ENCODE measurements at regions not wholly inside any gene's neighbourhood (a gene's known extent, or its start where the extent isn't known, plus 50 kb on each side); places are given as distances from the start of the nearest gene placed in this dataset.

DNA sequence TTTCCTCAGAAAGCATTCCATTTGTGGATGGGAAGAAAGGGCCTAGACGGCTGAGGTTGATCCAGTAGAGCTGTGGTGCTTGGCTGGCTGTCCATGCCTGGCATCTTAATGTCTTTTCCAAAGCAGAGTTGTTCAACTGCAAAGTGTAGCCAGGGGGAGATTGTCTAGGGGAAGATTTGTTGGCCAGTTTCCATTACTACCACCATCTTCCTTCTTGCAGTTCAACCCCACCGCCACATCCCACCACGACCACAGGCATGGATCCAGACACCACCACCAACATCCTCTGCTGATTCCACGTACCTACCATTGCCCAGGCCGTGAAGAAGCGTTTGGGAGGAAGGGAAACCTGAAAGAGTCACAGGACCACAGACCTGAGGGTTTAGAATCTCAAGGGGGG, 50.7 kb upstream of the HAAO start:
- TF ChIP-seq, protein P1, sequence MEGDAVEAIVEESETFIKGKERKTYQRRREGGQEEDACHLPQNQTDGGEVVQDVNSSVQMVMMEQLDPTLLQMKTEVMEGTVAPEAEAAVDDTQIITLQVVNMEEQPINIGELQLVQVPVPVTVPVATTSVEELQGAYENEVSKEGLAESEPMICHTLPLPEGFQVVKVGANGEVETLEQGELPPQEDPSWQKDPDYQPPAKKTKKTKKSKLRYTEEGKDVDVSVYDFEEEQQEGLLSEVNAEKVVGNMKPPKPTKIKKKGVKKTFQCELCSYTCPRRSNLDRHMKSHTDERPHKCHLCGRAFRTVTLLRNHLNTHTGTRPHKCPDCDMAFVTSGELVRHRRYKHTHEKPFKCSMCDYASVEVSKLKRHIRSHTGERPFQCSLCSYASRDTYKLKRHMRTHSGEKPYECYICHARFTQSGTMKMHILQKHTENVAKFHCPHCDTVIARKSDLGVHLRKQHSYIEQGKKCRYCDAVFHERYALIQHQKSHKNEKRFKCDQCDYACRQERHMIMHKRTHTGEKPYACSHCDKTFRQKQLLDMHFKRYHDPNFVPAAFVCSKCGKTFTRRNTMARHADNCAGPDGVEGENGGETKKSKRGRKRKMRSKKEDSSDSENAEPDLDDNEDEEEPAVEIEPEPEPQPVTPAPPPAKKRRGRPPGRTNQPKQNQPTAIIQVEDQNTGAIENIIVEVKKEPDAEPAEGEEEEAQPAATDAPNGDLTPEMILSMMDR (conservative IDR thresholded peaks at IDR 0.05; ENCODE audit: low read depth, low read length) = no peak
- no peak for DNase-seq (ENCODE audit: low read depth)
- H3K4me3 ChIP-seq (ENCODE audit: low read depth, low read length) = no peak overlapping the region

DNA sequence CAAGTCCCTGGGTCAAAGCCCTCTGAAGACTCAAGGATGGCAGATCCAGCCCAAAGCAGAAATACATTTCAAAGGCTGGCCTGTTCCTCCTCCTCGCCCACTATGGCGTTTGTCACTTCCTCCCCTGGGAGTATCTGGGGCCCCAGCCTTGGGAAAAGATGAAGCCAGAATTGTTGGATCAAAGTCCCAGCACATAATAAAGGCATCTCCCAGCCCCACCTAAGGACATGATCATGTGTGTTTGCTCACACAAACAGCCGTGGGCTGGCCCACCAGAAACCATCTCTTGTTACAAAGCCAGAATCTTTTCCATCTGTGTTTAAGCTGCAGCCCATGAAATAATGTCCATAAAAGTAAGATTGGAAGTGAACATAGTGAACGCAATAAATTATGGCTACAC, 50.1 kb upstream of the HAAO start:
- no peak overlapping the region for H3K4me3 ChIP-seq (ENCODE audit: low read depth, low read length)
- TF ChIP-seq, protein P1 (conservative IDR thresholded peaks at IDR 0.05; ENCODE audit: low read depth, low read length) = no peak
- DNase-seq (ENCODE audit: low read depth) = no peak

All from choroid plexus epithelial cell (primary cell).